ENCODE measurements at regions not wholly inside any gene's neighbourhood (a gene's known extent, or its start where the extent isn't known, plus 50 kb on each side); places are given as distances from the start of the nearest gene placed in this dataset.

- TF ChIP-seq POLR2A (IDR thresholded peaks at IDR 0.05; ENCODE audit: low read length): no peak
- TF ChIP-seq GATA1 (IDR thresholded peaks at IDR 0.05; ENCODE audit: low read depth, low read length): no peak
Measured at GRCh38 chr1:23610677-23611076, 51.4 kb upstream of the ID3 start.

All from erythroblast (primary cell).